CD4-positive, alpha-beta T cell (primary cell): ENCODE measurements at regions not wholly inside any gene's neighbourhood (a gene's known extent, or its start where the extent isn't known, plus 50 kb on each side); places are given as distances from the start of the nearest gene placed in this dataset.

Experiments used
- ATAC-seq: fragments of 200-7000 bp; cut with Tn5 transposase; one replicate; pipeline ENCODE4 v1.10.0; 2022; ENCODE audit warnings: mild to moderate bottlenecking; ENCODE audit not compliant: poor library complexity
- CTCF ChIA-PET: fragments of 350-600 bp; sonication (Branson Sonifier 250); formaldehyde crosslinking; loops from one replicate; lab custom pipeline; 2021; ENCODE audit warnings: antibody characterized with exemption, inconsistent platforms; lab: Charles Lee
- POLR2A ChIA-PET: fragments of 350-600 bp; sonication (Branson Sonifier 250); formaldehyde crosslinking; loops from one replicate; lab custom pipeline; 2021; ENCODE audit warnings: antibody characterized with exemption, inconsistent platforms; lab: Charles Lee
- DNase-seq, 14 experiments: peaks; one replicate each; pipeline ENCODE4 v3.0.0-alpha.2; 2013 to 2020; ENCODE audit warnings: mixed read lengths in 2 of 14
- H3K27ac ChIP-seq, 2 donors: one replicate each; pipeline versions ENCODE4 v1.5.1 to v1.7.0; 2013; ENCODE audit warnings: low read length in 2 of 2, low read depth in 1 of 2, mild to moderate bottlenecking in 1 of 2
- H3K27me3 ChIP-seq, 2 experiments: 1 replicate in 1 of 2; 2 replicates in 1 of 2; pipeline versions ENCODE4 v1.6.1 to v1.7.0; 2013; ENCODE audit warnings: low read length in 2 of 2, control low read depth in 1 of 2, mild to moderate bottlenecking in 1 of 2, moderate library complexity in 1 of 2; ENCODE audit not compliant: insufficient read depth in 2 of 2, control insufficient read depth in 1 of 2
- H3K36me3 ChIP-seq: one replicate; pipeline ENCODE4 v1.6.1; 2013; ENCODE audit warnings: low read length, control low read depth; ENCODE audit not compliant: insufficient read depth
- H3K4me1 ChIP-seq: one replicate; pipeline ENCODE4 v1.6.1; 2013; ENCODE audit warnings: low read length, control low read depth; ENCODE audit not compliant: insufficient read depth
- H3K4me3 ChIP-seq: one replicate; pipeline ENCODE4 v1.5.1; 2013; ENCODE audit warnings: mild to moderate bottlenecking, low read length, moderate library complexity
- H3K9me3 ChIP-seq, 2 experiments: 1 replicate in 1 of 2; 2 replicates in 1 of 2; pipeline versions ENCODE4 v1.6.1 to v1.7.0; 2013; ENCODE audit warnings: low read length in 2 of 2, mild to moderate bottlenecking in 2 of 2, control low read depth in 1 of 2, moderate library complexity in 1 of 2; ENCODE audit not compliant: control insufficient read depth in 1 of 2, insufficient read depth in 1 of 2
- H3K27ac Mint-ChIP-seq: one replicate; pipeline ENCODE4 v1.8.0; 2020; ENCODE audit warnings: mixed read lengths
- H3K27me3 Mint-ChIP-seq: one replicate; pipeline ENCODE4 v1.8.0; 2021; ENCODE audit warnings: mixed read lengths
- H3K36me3 Mint-ChIP-seq: one replicate; pipeline ENCODE4 v1.8.0; 2021; ENCODE audit warnings: low read depth, mixed read lengths
- H3K4me1 Mint-ChIP-seq: one replicate; pipeline ENCODE4 v1.8.0; 2021; ENCODE audit warnings: low read depth, mixed read lengths
- H3K4me3 Mint-ChIP-seq: one replicate; pipeline ENCODE4 v1.8.0; 2020; ENCODE audit warnings: mild to moderate bottlenecking, mixed read lengths
- H3K9me3 Mint-ChIP-seq: one replicate; pipeline ENCODE4 v1.8.0; 2020; ENCODE audit warnings: mixed read lengths
- intact Hi-C, 2 experiments: fragments of 100-400 bp; cut with DNase I in 1 of 2; cut with micrococcal nuclease in 1 of 2; formaldehyde crosslinking; loops; one replicate each; pipeline versions ENCODE4 v1.15.1 to v1.9.0; 2023 to 2025; cut with DNase I, micrococcal nuclease
- TF ChIP-seq, protein P1 (sequence below): fragments of 200-600 bp; IDR thresholded peaks from one replicate; pipeline ENCODE4 v1.8.0; 2022; ENCODE audit warnings: antibody characterized with exemption, mild to moderate bottlenecking

DNA sequence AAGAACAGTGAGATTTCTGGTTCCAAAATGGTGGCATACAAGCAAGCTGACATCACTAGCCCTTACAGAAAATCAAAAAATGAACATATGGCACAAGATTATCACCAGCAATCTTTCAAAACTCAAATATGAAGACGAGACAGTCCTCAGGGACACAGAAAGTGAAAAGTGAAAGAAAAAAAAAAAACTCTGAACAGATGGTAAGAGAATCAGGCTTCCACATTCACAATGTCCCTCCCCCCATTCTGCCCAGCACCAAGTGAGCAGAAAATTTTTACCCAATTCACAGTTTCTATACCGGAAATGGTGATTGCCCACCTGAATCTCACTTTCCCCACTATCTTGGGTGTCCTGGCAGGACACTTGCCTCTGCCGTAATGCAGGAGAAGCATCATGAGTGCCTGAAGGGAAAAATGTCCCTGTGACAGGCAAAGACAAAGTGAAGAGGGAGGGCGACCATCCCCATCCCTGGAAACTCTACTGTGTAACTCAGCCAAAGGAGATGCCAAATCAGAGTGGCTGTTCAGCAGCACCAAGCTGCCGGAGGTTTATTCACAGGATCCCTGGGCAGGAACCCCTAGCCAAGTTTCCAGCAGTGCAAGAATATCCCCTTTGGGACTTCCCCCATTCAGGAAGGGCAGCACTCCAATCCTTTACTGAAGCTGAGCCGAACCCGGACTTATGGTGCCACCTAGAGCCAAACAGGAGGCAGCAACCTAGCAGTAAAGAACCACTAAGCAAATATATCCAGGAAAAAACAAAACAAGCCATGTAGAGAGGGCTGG lies 312.2 kb downstream of the LRATD1 start:
- no peaks in the 10 kb centered on the region for H3K36me3 Mint-ChIP-seq

DNA sequence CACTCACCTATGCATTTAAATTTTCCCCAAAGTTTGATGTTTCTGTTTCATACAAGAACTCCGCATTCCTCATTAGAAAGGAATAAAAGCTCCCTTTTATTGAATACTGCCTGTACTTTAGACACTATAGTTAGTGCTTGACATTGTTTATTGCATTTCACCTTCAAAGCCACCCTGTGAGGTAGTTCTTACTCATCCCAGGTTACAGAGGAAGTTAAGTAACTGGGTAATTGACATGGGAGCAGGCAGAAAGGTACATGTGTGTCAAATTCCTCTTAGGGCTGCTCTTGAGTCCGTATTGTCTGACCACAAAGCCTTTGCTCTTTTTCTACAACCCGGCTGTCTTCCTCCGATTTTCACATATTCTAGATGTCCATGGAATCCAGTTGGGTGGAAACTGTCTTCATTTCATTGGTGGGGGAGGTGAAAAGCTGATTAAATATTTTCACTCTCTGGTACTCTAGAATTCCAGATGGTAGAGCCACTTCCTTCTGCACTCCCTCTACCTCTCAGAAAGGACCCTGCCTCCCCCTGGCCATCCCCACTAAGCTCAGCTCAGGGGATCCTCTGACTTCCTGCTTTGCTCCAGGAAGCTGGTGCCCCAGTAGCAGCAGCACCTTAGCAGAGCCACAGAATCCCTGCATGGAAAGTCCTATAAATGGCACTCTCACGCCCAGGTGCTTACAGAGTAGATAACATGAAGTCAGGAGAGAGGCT lies 319.2 kb downstream of the LRATD1 start:
- ATAC-seq: no peak
- H3K36me3 Mint-ChIP-seq: no peaks in the 10 kb centered on the region
- H3K27ac Mint-ChIP-seq: no peak overlapping the region
- no peaks in the 10 kb centered on the region for H3K4me1 Mint-ChIP-seq
- POLR2A ChIA-PET: no interaction called here
- Histone ChIP-seq H3K4me1 (no peaks in the 10 kb centered on the region), H3K27me3 (no peaks in the 10 kb centered on the region), H3K9me3 (no peaks in the 10 kb centered on the region), H3K4me3 (no peak overlapping the region), H3K36me3 (no peaks in the 10 kb centered on the region), H3K27ac (no peak overlapping the region)
- H3K4me3 Mint-ChIP-seq: no peak overlapping the region
- intact Hi-C loops: no loop called here
- peaks cover 15% of the 10 kb centered on the region for H3K27me3 Mint-ChIP-seq
- CTCF ChIA-PET: no interaction called here
- TF ChIP-seq, protein P1, sequence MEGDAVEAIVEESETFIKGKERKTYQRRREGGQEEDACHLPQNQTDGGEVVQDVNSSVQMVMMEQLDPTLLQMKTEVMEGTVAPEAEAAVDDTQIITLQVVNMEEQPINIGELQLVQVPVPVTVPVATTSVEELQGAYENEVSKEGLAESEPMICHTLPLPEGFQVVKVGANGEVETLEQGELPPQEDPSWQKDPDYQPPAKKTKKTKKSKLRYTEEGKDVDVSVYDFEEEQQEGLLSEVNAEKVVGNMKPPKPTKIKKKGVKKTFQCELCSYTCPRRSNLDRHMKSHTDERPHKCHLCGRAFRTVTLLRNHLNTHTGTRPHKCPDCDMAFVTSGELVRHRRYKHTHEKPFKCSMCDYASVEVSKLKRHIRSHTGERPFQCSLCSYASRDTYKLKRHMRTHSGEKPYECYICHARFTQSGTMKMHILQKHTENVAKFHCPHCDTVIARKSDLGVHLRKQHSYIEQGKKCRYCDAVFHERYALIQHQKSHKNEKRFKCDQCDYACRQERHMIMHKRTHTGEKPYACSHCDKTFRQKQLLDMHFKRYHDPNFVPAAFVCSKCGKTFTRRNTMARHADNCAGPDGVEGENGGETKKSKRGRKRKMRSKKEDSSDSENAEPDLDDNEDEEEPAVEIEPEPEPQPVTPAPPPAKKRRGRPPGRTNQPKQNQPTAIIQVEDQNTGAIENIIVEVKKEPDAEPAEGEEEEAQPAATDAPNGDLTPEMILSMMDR: no peak
- no peak for DNase-seq
- H3K9me3 Mint-ChIP-seq: peaks cover 2% of the 10 kb centered on the region

More for the DNA sequence above, 312.2 kb downstream of the LRATD1 start:
- no peaks in the 10 kb centered on the region for H3K4me1 Mint-ChIP-seq
- no peaks in the 10 kb centered on the region for H3K9me3 ChIP-seq
- ChIA-PET POLR2A (no interaction called here), CTCF (no interaction called here)
- H3K36me3 ChIP-seq: no peaks in the 10 kb centered on the region
- no peak overlapping the region for H3K4me3 ChIP-seq
- no peak for DNase-seq
- H3K27me3 ChIP-seq: no peaks in the 10 kb centered on the region
- H3K4me3 Mint-ChIP-seq: no peak overlapping the region
- H3K9me3 Mint-ChIP-seq: peaks cover 4% of the 10 kb centered on the region
- no peak for ATAC-seq
- intact Hi-C loops: no loop called here
- H3K4me1 ChIP-seq: no peaks in the 10 kb centered on the region
- H3K27ac ChIP-seq: no peak overlapping the region
- peaks cover 16% of the 10 kb centered on the region for H3K27me3 Mint-ChIP-seq
- H3K27ac Mint-ChIP-seq: no peak overlapping the region
- TF ChIP-seq, protein P1: no peak

DNA sequence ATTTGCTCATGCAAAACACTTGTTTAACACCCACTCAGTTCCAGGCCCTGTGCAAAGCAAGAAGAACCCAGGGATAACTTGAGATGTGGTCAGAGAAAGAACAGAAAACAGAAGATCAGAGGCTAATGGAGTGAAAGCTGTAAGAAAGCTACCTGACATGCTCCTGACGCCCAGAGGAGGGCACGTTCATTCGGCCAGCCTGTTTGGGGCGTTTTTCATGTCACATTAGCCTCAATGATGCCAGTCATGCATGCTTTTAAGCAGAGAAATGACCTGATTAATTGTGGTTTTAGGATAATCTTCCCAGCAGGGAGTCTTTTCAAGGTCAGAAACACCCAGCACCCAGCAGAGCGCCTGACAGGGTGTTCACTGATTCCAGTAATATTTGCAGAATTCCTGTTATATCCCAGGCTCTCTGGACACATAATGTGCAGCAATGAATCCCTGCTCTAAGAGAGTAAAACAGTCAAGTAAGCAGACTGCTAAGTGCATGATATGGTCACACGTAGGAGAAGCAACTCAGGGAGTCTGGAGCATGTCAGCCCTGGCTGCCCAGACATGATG lies 320.0 kb downstream of the LRATD1 start:
- Histone ChIP-seq H3K4me1 (no peaks in the 10 kb centered on the region), H3K36me3 (no peaks in the 10 kb centered on the region), H3K4me3 (no peak overlapping the region), H3K27ac (no peak overlapping the region), H3K27me3 (no peaks in the 10 kb centered on the region), H3K9me3 (no peaks in the 10 kb centered on the region)
- ChIA-PET CTCF (no interaction called here), POLR2A (no interaction called here)
- Mint-ChIP-seq H3K27ac (no peak overlapping the region), H3K4me3 (no peak overlapping the region), H3K27me3 (peaks cover 18% of the 10 kb centered on the region), H3K9me3 (peaks cover 2% of the 10 kb centered on the region), H3K4me1 (no peaks in the 10 kb centered on the region), H3K36me3 (no peaks in the 10 kb centered on the region)
- DNase-seq: no peak
- TF ChIP-seq, protein P1: no peak
- intact Hi-C loops: no loop called here
- ATAC-seq: no peak
